ENCODE measurements at regions not wholly inside any gene's neighbourhood (a gene's known extent, or its start where the extent isn't known, plus 50 kb on each side); places are given as distances from the start of the nearest gene placed in this dataset.

- no peaks in the 10 kb centered on the region for H3K4me1 ChIP-seq (ENCODE audit: control insufficient read depth, insufficient read depth, low read length)
- H3K36me3 ChIP-seq (ENCODE audit: control insufficient read depth, insufficient read depth, low read length): no peaks in the 10 kb centered on the region
- H3K4me3 ChIP-seq (ENCODE audit: low read length): no peak overlapping the region
- no peaks in the 10 kb centered on the region for H3K9me3 ChIP-seq (ENCODE audit: control insufficient read depth, low read depth, low read length)
- H3K27me3 ChIP-seq (ENCODE audit: control insufficient read depth, insufficient read depth, low read length): peaks cover 10% of the 10 kb centered on the region
- no CpG with 5 or more reads among the region's 2 CpGs for WGBS (ENCODE audit: insufficient coverage, low lambda C conversion rate)
- no peak for DNase-seq
- H3K27ac ChIP-seq (ENCODE audit: low read length): no peak overlapping the region
Observed at GRCh38 chr2:45320956-45321355, 290.1 kb downstream of the SRBD1 start.

- Histone ChIP-seq H3K36me3 (ENCODE audit: control insufficient read depth, insufficient read depth, low read length) (no peaks in the 10 kb centered on the region), H3K27ac (ENCODE audit: low read length) (no peak overlapping the region), H3K4me3 (ENCODE audit: low read length) (no peak overlapping the region), H3K4me1 (ENCODE audit: control insufficient read depth, insufficient read depth, low read length) (no peaks in the 10 kb centered on the region), H3K27me3 (ENCODE audit: control insufficient read depth, insufficient read depth, low read length) (peaks cover 11% of the 10 kb centered on the region), H3K9me3 (ENCODE audit: control insufficient read depth, low read depth, low read length) (no peaks in the 10 kb centered on the region)
- WGBS (ENCODE audit: insufficient coverage, low lambda C conversion rate): 100% methylated on average over 1 of the region's 7 CpGs
- no peak for DNase-seq
Observed at GRCh38 chr2:45319683-45320455, 291.2 kb downstream of the SRBD1 start.

- 86% methylated on average over 2 of the region's 4 CpGs for WGBS (ENCODE audit: insufficient coverage, low lambda C conversion rate)
- Histone ChIP-seq H3K27ac (ENCODE audit: low read length) (no peak overlapping the region), H3K9me3 (ENCODE audit: control insufficient read depth, low read depth, low read length) (no peaks in the 10 kb centered on the region), H3K4me3 (ENCODE audit: low read length) (no peak overlapping the region), H3K4me1 (ENCODE audit: control insufficient read depth, insufficient read depth, low read length) (no peaks in the 10 kb centered on the region), H3K36me3 (ENCODE audit: control insufficient read depth, insufficient read depth, low read length) (no peaks in the 10 kb centered on the region), H3K27me3 (ENCODE audit: control insufficient read depth, insufficient read depth, low read length) (peaks cover 10% of the 10 kb centered on the region)
- no peak for DNase-seq
Observed at GRCh38 chr2:45318686-45319085, 292.4 kb downstream of the SRBD1 start.

GRCh38 chr2:45316576-45317338 is 294.3 kb downstream of the SRBD1 start:
- H3K27me3 ChIP-seq (ENCODE audit: control insufficient read depth, insufficient read depth, low read length): peaks cover 10% of the 10 kb centered on the region
- no peaks in the 10 kb centered on the region for H3K9me3 ChIP-seq (ENCODE audit: control insufficient read depth, low read depth, low read length)
- no CpG with 5 or more reads among the region's 10 CpGs for WGBS (ENCODE audit: insufficient coverage, low lambda C conversion rate)
- H3K36me3 ChIP-seq (ENCODE audit: control insufficient read depth, insufficient read depth, low read length): no peaks in the 10 kb centered on the region
- DNase-seq: no peak
- H3K4me3 ChIP-seq (ENCODE audit: low read length): no peak overlapping the region
- H3K27ac ChIP-seq (ENCODE audit: low read length): no peak overlapping the region
- no peaks in the 10 kb centered on the region for H3K4me1 ChIP-seq (ENCODE audit: control insufficient read depth, insufficient read depth, low read length)

- WGBS (ENCODE audit: insufficient coverage, low lambda C conversion rate): no CpG with 5 or more reads among the region's 3 CpGs
- DNase-seq: peak in 1 of 2 donors; percentile 17
- Histone ChIP-seq H3K27ac (ENCODE audit: low read length) (no peak overlapping the region), H3K36me3 (ENCODE audit: control insufficient read depth, insufficient read depth, low read length) (no peaks in the 10 kb centered on the region), H3K27me3 (ENCODE audit: control insufficient read depth, insufficient read depth, low read length) (peaks cover 10% of the 10 kb centered on the region), H3K4me3 (ENCODE audit: low read length) (no peak overlapping the region), H3K9me3 (ENCODE audit: control insufficient read depth, low read depth, low read length) (no peaks in the 10 kb centered on the region), H3K4me1 (ENCODE audit: control insufficient read depth, insufficient read depth, low read length) (no peaks in the 10 kb centered on the region)
Observed at GRCh38 chr2:45315861-45316260, 295.2 kb downstream of the SRBD1 start.

- no peak overlapping the region for H3K27ac ChIP-seq (ENCODE audit: low read length)
- no peaks in the 10 kb centered on the region for H3K36me3 ChIP-seq (ENCODE audit: control insufficient read depth, insufficient read depth, low read length)
- DNase-seq: no peak
- no peak overlapping the region for H3K4me3 ChIP-seq (ENCODE audit: low read length)
- no peaks in the 10 kb centered on the region for H3K4me1 ChIP-seq (ENCODE audit: control insufficient read depth, insufficient read depth, low read length)
- peaks cover 2% of the 10 kb centered on the region for H3K27me3 ChIP-seq (ENCODE audit: control insufficient read depth, insufficient read depth, low read length)
- 35% methylated on average over 4 of the region's 7 CpGs for WGBS (ENCODE audit: insufficient coverage, low lambda C conversion rate)
- H3K9me3 ChIP-seq (ENCODE audit: control insufficient read depth, low read depth, low read length): no peaks in the 10 kb centered on the region
Observed at GRCh38 chr2:45312275-45312674, 298.8 kb downstream of the SRBD1 start.

- Histone ChIP-seq H3K4me1 (ENCODE audit: control insufficient read depth, insufficient read depth, low read length) (peaks cover under 1% of the 10 kb centered on the region), H3K27me3 (ENCODE audit: control insufficient read depth, insufficient read depth, low read length) (peaks cover 2% of the 10 kb centered on the region), H3K36me3 (ENCODE audit: control insufficient read depth, insufficient read depth, low read length) (no peaks in the 10 kb centered on the region), H3K4me3 (ENCODE audit: low read length) (no peak overlapping the region), H3K27ac (ENCODE audit: low read length) (no peak overlapping the region), H3K9me3 (ENCODE audit: control insufficient read depth, low read depth, low read length) (no peaks in the 10 kb centered on the region)
- no peak for DNase-seq
- WGBS (ENCODE audit: insufficient coverage, low lambda C conversion rate): no CpG with 5 or more reads among the region's 2 CpGs
Observed at GRCh38 chr2:45311559-45311958, 299.5 kb downstream of the SRBD1 start.

- WGBS (ENCODE audit: insufficient coverage, low lambda C conversion rate): 96% methylated on average over 8 of the region's 11 CpGs
- Histone ChIP-seq H3K27me3 (ENCODE audit: control insufficient read depth, insufficient read depth, low read length) (peaks cover 4% of the 10 kb centered on the region), H3K4me1 (ENCODE audit: control insufficient read depth, insufficient read depth, low read length) (peaks cover 2% of the 10 kb centered on the region), H3K36me3 (ENCODE audit: control insufficient read depth, insufficient read depth, low read length) (no peaks in the 10 kb centered on the region), H3K4me3 (ENCODE audit: low read length) (no peak overlapping the region), H3K9me3 (ENCODE audit: control insufficient read depth, low read depth, low read length) (no peaks in the 10 kb centered on the region), H3K27ac (ENCODE audit: low read length) (no peak overlapping the region)
- no peak for DNase-seq
Observed at GRCh38 chr2:45307147-45307546, 297.9 kb upstream of the SIX2 start.

GRCh38 chr2:45305599-45305998 is 296.3 kb upstream of the SIX2 start:
- DNase-seq: no peak

GRCh38 chr2:45303417-45304202 is 294.4 kb upstream of the SIX2 start:
- no peaks in the 10 kb centered on the region for H3K9me3 ChIP-seq (ENCODE audit: control insufficient read depth, low read depth, low read length)
- no peak for DNase-seq
- 80% methylated on average over 2 of the region's 5 CpGs for WGBS (ENCODE audit: insufficient coverage, low lambda C conversion rate)

More at GRCh38 chr2:45305599-45305998, 296.3 kb upstream of the SIX2 start:
- Histone ChIP-seq H3K4me1 (ENCODE audit: control insufficient read depth, insufficient read depth, low read length) (peaks cover 6% of the 10 kb centered on the region), H3K27me3 (ENCODE audit: control insufficient read depth, insufficient read depth, low read length) (peaks cover 4% of the 10 kb centered on the region), H3K9me3 (ENCODE audit: control insufficient read depth, low read depth, low read length) (no peaks in the 10 kb centered on the region), H3K27ac (ENCODE audit: low read length) (no peak overlapping the region), H3K4me3 (ENCODE audit: low read length) (no peak overlapping the region), H3K36me3 (ENCODE audit: control insufficient read depth, insufficient read depth, low read length) (no peaks in the 10 kb centered on the region)
- WGBS (ENCODE audit: insufficient coverage, low lambda C conversion rate): no CpG with 5 or more reads among the region's 3 CpGs

More at GRCh38 chr2:45303417-45304202, 294.4 kb upstream of the SIX2 start:
- Histone ChIP-seq H3K36me3 (ENCODE audit: control insufficient read depth, insufficient read depth, low read length) (no peaks in the 10 kb centered on the region), H3K4me1 (ENCODE audit: control insufficient read depth, insufficient read depth, low read length) (peaks cover 14% of the 10 kb centered on the region), H3K27ac (ENCODE audit: low read length) (no peak overlapping the region), H3K27me3 (ENCODE audit: control insufficient read depth, insufficient read depth, low read length) (peaks cover 4% of the 10 kb centered on the region), H3K4me3 (ENCODE audit: low read length) (no peak overlapping the region)

Measured in large intestine (tissue), 3 donors.